Body of pancreas (tissue), 4 donors: ENCODE measurements at regions not wholly inside any gene's neighbourhood (a gene's known extent, or its start where the extent isn't known, plus 50 kb on each side); places are given as distances from the start of the nearest gene placed in this dataset.

Experiments
- ATAC-seq: fragments of 150-250 bp; one replicate; pipeline ENCODE4 v1.9.1; 2016
- DNase-seq, 4 donors: peaks; one replicate each; pipeline ENCODE4 v3.0.0-alpha.2; 2019
- H3K27ac ChIP-seq, 4 donors: fragments of 200-600 bp; sonication (generic); 1 replicate in 3 of 4; 2 replicates in 1 of 4; pipeline versions ENCODE4 v1.5.1 to v1.6.1; 2016 to 2019; ENCODE audit warnings: mild to moderate bottlenecking in 1 of 4, mixed read lengths in 1 of 4, moderate library complexity in 1 of 4
- H3K27me3 ChIP-seq, 2 donors: fragments of 200-600 bp; sonication (generic); one replicate each; pipeline ENCODE4 v1.6.0; 2016; ENCODE audit warnings: mild to moderate bottlenecking in 1 of 2
- H3K36me3 ChIP-seq, 2 donors: fragments of 200-600 bp; sonication (generic); replicated peaks in 1 of 2; 2 replicates each; pipeline ENCODE4 v1.5.1; 2016; ENCODE audit warnings: low read depth in 2 of 2; ENCODE audit not compliant: insufficient read depth in 1 of 2
- H3K4me1 ChIP-seq: fragments of 200-600 bp; sonication (generic); one replicate; pipeline ENCODE4 v1.6.0; 2016
- H3K4me3 ChIP-seq, 2 donors: fragments of 200-600 bp; sonication (generic); 1 replicate in 1 of 2; 2 replicates in 1 of 2; pipeline ENCODE4 v1.5.1; 2016 to 2019
- H3K9me3 ChIP-seq, 3 donors: fragments of 200-600 bp; sonication (generic); 1 replicate in 2 of 3; 2 replicates in 1 of 3; pipeline ENCODE4 v1.5.1; 2016
- POLR2A ChIP-seq, 3 donors: fragments of 450-650 bp; IDR thresholded peaks; one replicate each; pipeline ENCODE4 v1.6.1; 2016; ENCODE audit warnings: antibody characterized with exemption in 3 of 3, mild to moderate bottlenecking in 2 of 3
- WGBS, 2 donors: methylation state at CpG; one replicate each; pipeline ENCODE4 v1.1.5; 2017; 5-methylcytosine and 5-hydroxymethylcytosine counted together
- intact Hi-C: fragments of 100-400 bp; cut with DNase I; formaldehyde crosslinking; loops from one replicate; pipeline ENCODE4 v1.15.1; 2023
- TF ChIP-seq, protein P1 (sequence below), 7 experiments: fragments of 450-650 bp in 4 of 7; fragments of 200-600 bp in 3 of 7; sonication (generic) in 3 of 7; IDR thresholded peaks; one replicate each; pipeline ENCODE4 v1.5.1; 2016 to 2019; ENCODE audit warnings: antibody characterized with exemption in 7 of 7

DNA sequence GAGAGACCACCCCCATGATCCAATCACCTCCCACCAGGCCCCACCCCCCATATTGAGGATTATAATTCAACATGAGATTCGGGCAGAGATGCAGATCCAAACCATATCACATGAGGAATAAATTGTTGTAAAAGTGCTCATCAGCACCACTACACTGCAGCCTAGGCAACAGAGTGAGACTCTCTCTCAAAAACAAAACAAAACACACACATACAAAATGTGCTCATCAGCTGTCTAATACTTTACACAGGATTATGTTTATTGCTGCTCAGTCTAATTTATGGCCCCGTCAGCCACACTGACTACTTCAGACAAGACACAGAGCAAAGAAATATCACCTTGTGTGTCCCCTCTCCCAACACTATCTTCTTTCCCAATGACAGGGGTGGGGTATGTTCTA, 72.9 kb upstream of the PPM1J start:
- 67 to 69% methylated on average over 2 of the region's 2 CpGs for WGBS, 2 donors
- no peaks in the 10 kb centered on the region for H3K27me3 ChIP-seq
- H3K4me1 ChIP-seq, result no peaks in the 10 kb centered on the region
- TF ChIP-seq, protein P1, sequence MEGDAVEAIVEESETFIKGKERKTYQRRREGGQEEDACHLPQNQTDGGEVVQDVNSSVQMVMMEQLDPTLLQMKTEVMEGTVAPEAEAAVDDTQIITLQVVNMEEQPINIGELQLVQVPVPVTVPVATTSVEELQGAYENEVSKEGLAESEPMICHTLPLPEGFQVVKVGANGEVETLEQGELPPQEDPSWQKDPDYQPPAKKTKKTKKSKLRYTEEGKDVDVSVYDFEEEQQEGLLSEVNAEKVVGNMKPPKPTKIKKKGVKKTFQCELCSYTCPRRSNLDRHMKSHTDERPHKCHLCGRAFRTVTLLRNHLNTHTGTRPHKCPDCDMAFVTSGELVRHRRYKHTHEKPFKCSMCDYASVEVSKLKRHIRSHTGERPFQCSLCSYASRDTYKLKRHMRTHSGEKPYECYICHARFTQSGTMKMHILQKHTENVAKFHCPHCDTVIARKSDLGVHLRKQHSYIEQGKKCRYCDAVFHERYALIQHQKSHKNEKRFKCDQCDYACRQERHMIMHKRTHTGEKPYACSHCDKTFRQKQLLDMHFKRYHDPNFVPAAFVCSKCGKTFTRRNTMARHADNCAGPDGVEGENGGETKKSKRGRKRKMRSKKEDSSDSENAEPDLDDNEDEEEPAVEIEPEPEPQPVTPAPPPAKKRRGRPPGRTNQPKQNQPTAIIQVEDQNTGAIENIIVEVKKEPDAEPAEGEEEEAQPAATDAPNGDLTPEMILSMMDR (IDR thresholded peaks at IDR 0.05), result no peak
- TF ChIP-seq POLR2A (IDR thresholded peaks at IDR 0.05), result no peak
- DNase-seq (no peak), ATAC-seq (no peak)
- H3K4me3 ChIP-seq, result no peak overlapping the region
- H3K27ac ChIP-seq, result no peak overlapping the region
- H3K36me3 ChIP-seq, result no peaks in the 10 kb centered on the region
- no peaks in the 10 kb centered on the region for H3K9me3 ChIP-seq
- intact Hi-C loops, result no loop called here

DNA sequence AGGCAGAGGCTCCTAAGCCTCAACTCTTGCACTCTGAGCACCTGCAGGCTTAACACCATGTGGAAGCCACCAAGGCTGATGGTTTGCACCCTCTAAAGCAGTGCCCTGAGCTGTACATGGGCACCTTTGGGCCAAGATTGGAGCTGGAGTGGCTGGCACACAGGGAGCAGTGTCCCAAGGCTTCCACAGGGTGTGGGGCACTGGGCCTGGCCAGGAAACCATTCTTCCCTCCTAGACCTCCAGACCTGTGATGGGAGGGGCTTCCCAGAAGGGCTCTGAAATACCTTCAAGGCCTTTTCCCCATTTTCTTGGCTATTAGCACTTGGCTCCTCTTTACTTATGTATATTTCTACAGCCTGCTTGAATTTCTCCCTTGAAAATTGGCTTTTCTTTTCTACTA, 67.9 kb upstream of the PPM1J start:
- Histone ChIP-seq H3K4me3 (no peak overlapping the region), H3K27ac (no peak overlapping the region), H3K36me3 (no peaks in the 10 kb centered on the region), H3K9me3 (no peaks in the 10 kb centered on the region), H3K4me1 (no peaks in the 10 kb centered on the region), H3K27me3 (no peaks in the 10 kb centered on the region)
- intact Hi-C loops, result no loop called here
- ATAC-seq, result no peak
- DNase-seq, result no peak
- no peak for TF ChIP-seq POLR2A (IDR thresholded peaks at IDR 0.05)
- TF ChIP-seq, protein P1 (IDR thresholded peaks at IDR 0.05), result no peak

DNA sequence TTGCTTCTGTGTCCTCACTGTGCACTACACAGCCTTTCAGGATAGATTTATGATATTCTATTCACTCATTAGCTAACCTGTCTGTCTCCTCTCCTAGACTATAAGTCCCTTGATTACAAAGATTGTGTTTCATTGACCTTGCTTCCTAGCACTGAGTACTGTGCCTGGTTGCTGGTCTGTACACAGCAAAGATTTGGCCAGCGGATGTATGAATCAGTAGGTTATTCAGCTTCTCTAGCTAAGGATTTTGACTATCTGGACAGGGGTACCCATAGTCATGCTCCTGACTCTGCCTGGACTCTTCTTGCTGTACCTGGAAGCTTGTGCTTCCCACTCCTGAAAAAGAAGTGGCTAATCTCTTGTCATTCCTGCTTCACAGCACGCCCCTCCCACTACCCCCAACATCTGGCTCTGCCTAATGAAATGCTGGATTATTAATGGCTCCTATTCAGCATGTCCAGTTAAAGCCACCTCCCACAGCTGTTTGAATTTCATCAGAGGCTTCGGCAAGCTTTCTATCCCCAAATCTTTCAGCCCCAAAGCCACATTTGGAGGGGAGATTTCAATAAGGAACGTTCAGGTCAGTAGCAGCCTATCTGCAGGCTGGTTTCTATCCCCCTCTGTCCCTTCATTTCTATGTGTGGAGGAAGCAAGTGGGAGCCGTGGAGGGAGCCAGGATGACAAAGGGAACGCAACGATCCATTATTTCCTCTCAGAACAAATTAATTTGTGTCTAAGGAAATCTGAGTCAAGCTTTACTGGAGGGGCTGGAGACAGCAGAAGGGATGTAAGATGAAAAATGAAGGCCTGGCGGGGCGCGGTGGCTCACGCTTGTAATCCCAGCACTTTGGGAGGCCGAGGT, 64.8 kb upstream of the PPM1J start:
- intact Hi-C loops, result no loop called here
- Histone ChIP-seq H3K27ac (no peak overlapping the region), H3K4me1 (no peaks in the 10 kb centered on the region), H3K4me3 (no peak overlapping the region), H3K27me3 (no peaks in the 10 kb centered on the region), H3K9me3 (no peaks in the 10 kb centered on the region), H3K36me3 (no peaks in the 10 kb centered on the region)
- 74 to 76% methylated on average over 12 of the region's 12 CpGs for WGBS, 2 donors
- ATAC-seq (no peak), DNase-seq (no peak)
- TF ChIP-seq, protein P1 (IDR thresholded peaks at IDR 0.05), result no peak

DNA sequence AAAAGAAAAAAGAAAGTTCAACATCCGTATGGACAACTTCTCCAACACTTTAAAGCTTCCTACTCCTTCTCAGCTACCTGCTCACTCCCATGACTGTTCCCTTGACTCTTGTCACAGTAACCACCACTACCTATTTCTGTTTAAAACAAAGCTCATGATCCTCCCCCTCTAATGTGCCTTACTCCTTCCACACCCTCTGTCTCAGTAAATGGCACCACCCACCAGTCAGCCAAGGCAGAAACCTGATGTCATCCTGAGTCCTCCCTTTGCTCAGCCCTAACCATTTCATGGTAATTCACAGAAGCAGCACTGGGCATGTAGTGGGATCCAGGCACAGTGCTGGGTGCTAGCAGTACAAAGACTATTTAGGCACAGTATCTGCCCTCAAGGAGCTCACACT, 63.0 kb upstream of the PPM1J start:
- no peak for TF ChIP-seq POLR2A (IDR thresholded peaks at IDR 0.05)
- TF ChIP-seq, protein P1 (IDR thresholded peaks at IDR 0.05), result no peak
- H3K4me3 ChIP-seq, result no peak overlapping the region
- ATAC-seq (no peak), DNase-seq (no peak)
- no peaks in the 10 kb centered on the region for H3K4me1 ChIP-seq
- no peaks in the 10 kb centered on the region for H3K27me3 ChIP-seq
- H3K36me3 ChIP-seq, result no peaks in the 10 kb centered on the region
- intact Hi-C loops, result no loop called here
- 59 to 81% methylated on average over 1 of the region's 1 CpG for WGBS, 2 donors
- no peaks in the 10 kb centered on the region for H3K9me3 ChIP-seq
- no peak overlapping the region for H3K27ac ChIP-seq

DNA sequence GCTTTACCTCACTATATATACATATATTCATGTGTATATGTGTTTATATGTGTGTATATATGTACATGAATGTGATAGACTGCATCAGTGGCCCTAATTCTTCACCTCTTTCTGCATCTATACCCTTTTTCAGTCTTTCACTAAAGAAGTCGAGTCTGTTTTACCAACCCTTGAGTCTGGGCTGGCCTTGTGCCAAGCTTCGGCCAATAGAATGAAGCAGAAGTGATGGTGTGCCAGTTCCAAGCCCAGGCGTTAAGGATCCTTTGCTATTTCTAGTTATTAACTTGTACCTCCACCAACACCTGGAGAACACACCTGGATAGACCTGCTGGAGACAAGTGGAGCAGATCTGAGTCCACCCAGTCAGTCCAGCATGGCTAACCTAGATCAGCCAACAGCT, 61.6 kb upstream of the PPM1J start:
- TF ChIP-seq POLR2A (IDR thresholded peaks at IDR 0.05), result no peak
- TF ChIP-seq, protein P1 (IDR thresholded peaks at IDR 0.05), result no peak
- no peak overlapping the region for H3K4me3 ChIP-seq
- no peaks in the 10 kb centered on the region for H3K36me3 ChIP-seq
- H3K4me1 ChIP-seq, result no peaks in the 10 kb centered on the region
- no peak for ATAC-seq
- WGBS, 2 donors, result 69 to 74% methylated on average over 3 of the region's 3 CpGs
- DNase-seq, result peak in 1 of 4 donors; percentile 17
- no peaks in the 10 kb centered on the region for H3K27me3 ChIP-seq
- H3K27ac ChIP-seq, result no peak overlapping the region
- intact Hi-C loops, result no loop called here
- no peaks in the 10 kb centered on the region for H3K9me3 ChIP-seq
